Stimulated activated CD8-positive, alpha-beta memory T cell treated with anti-CD3 and anti-CD28 coated beads, Interleukin-2, amount 100 ng/mL, for 1 hour (primary cell): ENCODE measurements at regions not wholly inside any gene's neighbourhood (a gene's known extent, or its start where the extent isn't known, plus 50 kb on each side); places are given as distances from the start of the nearest gene placed in this dataset.

Experiments
- DNase-seq, 2 donors: peaks; one replicate each; pipeline ENCODE4 v3.0.0-alpha.2; 2020; ENCODE audit warnings: low read depth in 2 of 2

DNA sequence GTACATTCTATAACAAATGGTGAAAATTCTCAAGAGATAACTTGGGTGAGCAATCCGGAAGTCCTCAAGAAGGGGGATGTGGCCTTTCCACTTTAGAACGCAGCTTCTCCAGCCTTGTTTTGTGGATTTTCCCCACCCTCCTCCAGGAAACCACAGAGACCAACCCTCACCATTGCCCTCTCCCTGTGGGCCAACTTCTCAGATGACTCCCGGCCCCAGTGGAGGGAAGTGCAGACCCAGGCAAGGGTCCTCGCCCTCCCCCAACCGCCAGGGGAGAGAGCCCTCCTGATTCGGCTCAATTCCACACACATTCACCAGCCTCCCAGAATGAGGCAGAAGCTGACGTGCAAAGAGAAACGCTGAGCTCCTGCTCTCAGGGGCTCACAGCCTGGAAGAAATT is 277.2 kb downstream of the EIPR1 start:
- no peak for DNase-seq

GRCh38 chr2:3099860-3100234 is 277.8 kb downstream of the EIPR1 start:
- no peak for DNase-seq

GRCh38 chr2:3099145-3099859 is 278.3 kb downstream of the EIPR1 start:
- DNase-seq, result no peak

GRCh38 chr2:3098231-3098630 is 279.4 kb downstream of the EIPR1 start:
- DNase-seq, result no peak

DNA sequence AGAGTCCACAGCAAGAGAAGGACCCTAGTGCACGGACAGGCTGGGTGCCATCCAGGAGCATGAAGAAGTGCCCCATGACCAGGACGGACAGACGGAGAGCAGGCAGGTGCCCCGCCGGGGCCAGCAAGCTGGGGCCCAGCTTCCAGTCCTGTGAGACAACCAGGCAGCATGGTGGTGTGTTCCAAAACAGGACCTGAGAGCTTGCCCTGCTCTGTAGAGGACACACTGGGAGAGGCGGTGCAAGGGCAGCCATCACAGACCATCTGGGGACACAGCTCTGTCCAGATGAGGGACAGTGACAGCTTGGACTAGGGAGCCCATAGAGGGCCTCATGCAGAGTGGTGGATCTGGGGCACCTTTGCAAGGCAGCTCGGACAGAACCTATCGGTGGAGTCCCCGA is 279.8 kb downstream of the EIPR1 start:
- DNase-seq, result no peak

DNA sequence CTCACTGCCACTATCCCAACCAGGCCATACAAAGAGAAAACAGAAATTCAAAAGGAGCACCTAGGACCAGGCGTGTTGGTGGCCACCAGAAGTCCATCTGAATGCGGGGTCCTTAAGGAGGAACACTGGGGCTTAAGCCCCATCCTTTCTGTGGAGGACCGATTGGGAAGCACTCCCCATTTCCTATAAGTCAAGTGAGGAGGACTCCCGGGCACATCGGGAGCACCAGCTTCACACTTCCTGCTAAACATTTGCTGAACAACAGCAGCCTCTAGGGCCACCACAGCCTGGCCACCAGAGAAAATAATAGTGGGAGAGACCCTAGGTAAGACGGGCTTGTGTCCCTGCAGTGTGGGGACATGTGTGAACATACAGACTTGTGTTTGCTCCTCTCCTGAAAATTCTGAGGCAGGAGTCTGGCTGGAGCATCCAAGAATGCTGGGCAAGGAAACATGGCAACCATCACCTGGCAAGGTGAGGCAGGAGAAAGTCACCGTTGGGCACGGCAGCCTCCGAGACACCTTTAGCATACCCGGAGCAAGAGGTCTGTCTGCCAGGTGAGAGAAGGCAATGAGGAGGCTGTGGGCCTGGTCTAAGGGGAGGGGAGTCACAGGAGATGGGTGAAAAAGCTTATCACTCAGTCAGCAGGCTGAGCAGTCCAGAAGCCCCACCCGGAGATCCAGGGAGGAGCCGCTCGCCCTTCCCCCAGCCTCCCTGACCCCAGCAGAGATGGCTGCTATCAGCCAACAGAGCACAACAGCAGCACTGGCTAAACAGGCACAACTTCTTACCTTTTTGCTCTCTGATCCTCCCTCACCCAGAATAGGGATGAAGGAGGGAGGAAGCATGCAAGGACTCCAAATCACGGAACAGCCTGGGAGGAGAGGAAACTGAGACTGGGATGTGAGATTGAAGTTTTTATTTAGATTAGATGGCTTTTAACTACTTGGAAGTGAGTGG is 282.3 kb downstream of the EIPR1 start:
- no peak for DNase-seq

DNA sequence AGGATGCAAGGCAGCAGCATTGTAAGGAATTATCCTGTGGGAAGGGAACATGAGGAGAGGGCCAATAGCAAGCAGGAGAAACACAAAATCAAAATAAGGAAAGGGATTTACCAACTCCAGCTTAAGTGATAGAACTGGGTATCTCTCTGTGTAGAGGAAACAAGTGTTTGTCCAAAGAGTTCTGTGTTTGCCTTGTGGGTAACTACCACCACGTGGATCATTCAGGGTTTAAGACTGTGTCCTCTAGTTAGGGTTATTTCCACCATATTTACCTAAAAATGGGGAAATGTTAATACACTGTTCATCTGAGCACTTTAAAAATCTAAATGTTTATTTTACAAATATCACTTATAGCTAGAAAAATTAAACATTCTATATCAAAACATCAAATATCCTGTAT is 283.3 kb downstream of the EIPR1 start:
- DNase-seq, result no peak

- DNase-seq, result no peak
Measured at GRCh38 chr2:3091696-3092095, 285.9 kb downstream of the EIPR1 start.

DNA sequence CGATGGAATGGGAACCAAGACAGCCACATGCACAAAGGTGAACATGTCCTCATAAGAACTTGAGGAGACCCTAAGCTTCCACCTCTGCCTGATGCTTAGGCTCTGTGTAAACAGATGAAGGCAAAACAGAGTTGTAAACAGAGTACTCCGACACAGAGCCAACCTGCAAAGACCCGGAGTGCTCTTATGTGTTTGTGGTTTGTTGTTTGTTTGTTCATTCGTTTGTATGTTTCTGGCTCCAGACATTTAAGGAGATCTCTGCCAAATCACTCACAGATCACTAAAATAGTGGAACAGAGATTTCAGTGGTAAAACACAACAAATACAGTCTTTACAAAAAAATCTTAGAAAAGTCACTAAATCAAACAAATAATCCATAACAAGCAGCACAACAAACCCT is 294.9 kb downstream of the EIPR1 start:
- DNase-seq, result no peak

DNA sequence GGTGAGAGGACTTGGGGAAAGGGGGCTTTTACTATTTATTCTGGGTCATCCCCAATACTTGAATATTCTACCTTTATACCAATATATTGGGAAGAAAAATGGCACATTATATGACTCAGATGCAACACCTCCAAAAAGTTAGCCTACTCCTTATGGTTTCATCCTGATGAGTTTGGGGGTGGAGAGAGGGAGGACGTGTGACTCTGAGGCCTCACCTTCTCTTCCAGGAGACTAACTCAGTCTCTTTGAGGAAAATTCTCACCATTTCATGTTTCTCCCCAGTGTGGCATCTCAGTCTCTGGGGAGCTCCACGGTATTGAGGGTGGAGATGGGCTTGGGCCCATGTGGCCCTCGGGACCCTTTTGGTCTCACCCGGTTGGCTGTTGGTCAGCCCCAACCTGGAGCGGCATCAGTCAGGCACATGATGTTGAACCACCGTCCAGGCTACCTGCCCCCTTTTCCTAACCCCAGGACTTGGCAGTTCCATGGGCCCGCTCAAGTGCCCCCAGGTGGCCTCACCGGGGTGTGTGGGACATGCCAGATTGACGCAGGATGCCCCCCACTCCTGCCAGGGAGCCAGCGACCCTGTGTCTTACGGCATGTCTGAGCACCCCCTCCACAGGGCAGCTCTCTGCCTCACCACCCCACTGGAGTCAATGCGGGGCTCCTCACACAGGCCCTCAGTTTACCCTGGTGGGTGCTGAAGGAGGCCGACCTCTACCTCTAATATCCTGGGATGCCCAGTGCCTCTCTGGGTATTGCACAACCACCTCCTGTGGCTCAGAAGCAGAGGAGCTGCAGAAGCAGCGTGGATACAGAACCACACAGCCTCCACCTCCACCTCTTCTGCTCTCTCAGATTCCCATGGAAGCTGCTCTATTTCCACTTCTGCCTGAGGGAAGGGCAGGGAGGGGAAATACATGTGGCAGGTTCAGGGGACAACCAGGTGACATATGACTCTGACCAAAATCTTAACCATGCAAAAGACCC is 297.4 kb downstream of the EIPR1 start:
- no peak for DNase-seq

DNA sequence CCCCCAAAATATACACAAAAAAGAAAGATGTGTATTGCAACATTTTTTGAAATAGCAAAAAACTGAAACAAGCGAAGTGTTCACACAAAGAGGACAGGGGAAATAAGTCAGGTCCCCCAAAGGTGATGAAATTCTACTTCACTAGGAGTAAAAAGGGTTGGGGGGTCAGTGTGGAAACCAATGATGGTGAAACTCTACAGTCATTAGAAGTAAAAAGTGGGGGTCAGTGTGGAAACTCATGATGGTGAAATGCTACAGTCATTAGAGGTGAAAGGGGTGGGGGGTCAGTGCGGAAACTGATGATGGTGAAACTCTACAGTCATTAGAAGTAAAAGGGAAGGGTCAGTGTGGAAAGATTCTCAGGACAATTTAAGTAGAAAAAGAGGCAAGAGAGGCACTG is 298.2 kb downstream of the EIPR1 start:
- DNase-seq, result no peak

GRCh38 chr2:3078684-3079083 is 298.9 kb downstream of the EIPR1 start:
- no peak for DNase-seq

- no peak for DNase-seq
Measured at GRCh38 chr2:3076848-3077642, 300.6 kb downstream of the EIPR1 start.

DNA sequence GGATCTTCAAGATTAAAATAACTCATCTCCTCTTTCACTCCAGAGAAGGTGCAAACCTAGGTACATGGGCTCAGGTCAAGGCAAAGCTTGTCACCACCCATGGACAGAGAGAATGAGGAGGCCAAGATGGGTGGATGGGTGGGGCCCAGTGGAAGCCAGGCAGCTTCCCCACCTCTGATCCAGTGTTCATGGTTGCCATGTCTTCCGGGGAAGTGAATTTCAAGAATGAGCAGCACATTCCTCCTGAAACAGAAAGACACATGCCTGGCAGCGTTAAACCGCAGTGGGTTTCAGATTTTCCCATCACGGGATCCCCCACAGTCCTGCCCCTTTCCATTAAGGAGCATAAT is 301.7 kb downstream of the EIPR1 start:
- no peak for DNase-seq

DNA sequence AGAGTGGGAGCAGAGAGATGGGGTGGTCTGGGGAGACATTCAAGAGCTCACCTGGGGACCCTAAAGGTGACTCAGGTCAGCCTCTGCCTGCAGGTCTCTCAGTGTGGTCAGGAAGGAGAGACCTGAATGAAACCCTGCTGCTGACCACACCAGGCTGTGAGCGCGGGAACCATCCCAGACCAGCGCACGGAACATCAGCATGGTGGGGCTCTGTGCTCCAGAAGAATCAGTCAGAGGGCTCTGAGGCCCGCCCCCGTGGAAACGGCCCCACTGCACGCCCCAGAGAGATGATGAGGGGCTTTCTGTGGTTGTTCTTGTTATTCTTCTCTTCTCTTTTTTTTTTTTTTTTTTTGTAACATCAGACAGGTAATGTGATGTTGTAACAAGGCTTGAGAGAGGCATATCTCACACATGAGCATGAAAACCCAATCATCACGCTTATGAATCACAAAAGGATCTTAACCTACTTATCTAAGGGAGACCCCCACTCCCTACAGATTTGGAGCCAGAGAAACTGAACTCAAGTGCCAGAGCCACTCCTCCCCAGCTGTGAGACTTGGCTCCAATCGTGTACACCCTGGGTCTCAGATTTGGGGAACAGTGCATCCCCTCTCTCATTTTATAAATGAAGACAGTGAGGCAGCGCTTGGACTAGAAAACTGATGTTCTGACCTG is 302.2 kb downstream of the EIPR1 start:
- DNase-seq, result no peak

GRCh38 chr2:3073704-3074103 is 303.9 kb downstream of the EIPR1 start:
- DNase-seq, result no peak

GRCh38 chr2:3073041-3073595 is 304.5 kb downstream of the EIPR1 start:
- no peak for DNase-seq

DNA sequence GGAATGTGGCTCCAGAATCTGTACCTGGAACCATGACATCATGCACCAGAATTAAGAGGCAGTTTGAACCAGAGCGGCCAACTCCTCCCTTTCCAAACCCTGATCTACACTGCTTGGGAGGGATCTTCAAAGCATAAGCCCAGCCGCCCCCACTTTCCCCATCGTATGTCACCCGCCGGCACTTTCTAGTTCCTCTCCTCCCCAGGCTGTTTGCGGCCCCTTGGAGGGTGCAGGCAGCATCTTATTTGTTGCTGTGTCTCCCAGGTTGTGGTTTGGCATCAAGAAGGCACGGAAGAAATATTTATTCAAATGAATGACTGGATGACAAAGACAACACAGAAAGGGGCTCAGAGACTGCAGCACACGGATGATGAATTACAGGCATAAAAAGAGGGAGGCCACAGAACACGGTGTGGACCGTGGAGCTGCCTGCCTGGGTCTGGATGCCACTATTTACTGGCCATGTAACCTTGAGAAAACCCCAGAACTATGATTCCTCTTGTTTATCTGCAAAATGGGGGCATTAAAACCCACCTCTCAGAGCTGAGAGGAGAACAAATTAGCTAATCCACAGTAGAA is 305.8 kb downstream of the EIPR1 start:
- no peak for DNase-seq

DNA sequence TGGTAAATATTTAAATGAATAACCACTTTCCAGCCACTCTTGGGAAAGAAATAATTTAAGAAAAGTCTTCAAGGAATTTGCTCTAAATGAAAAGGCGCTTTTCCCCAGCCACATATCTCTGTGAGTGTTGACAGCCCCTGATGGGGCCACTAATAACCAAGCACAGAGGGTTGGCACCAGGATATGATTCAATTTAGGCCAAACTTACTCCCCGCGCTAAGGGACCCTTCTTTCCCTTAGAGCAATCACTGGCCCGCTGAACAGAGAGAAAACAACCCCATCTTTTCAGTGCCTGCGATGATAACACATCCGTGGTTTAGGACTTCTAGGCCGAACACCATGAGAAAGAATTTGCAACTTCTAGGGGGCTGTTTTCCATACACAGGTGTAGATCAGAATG is 310.8 kb downstream of the EIPR1 start:
- DNase-seq, result no peak

GRCh38 chr2:3065928-3066327 is 311.7 kb downstream of the EIPR1 start:
- DNase-seq, result no peak
